Smooth muscle cell (in vitro differentiated cells): ENCODE measurements at regions not wholly inside any gene's neighbourhood (a gene's known extent, or its start where the extent isn't known, plus 50 kb on each side); places are given as distances from the start of the nearest gene placed in this dataset.

Experiments used
- DNase-seq: peaks from one replicate; lab custom pipeline; 2025; ENCODE audit not compliant: unreplicated experiment; lab: John Stamatoyannopoulos, UW
- H2AFZ ChIP-seq: fragments of 200-600 bp; sonication (generic); 2 replicates; pipeline ENCODE4 v1.6.0; 2016; ENCODE audit warnings: antibody characterized with exemption, low read depth, mild to moderate bottlenecking
- H3F3A ChIP-seq: fragments of 200-600 bp; sonication (generic); 2 replicates; pipeline ENCODE4 v1.6.0; 2017; ENCODE audit warnings: antibody characterized with exemption, low read depth
- H3K27ac ChIP-seq: fragments of 200-600 bp; sonication (generic); 2 replicates; pipeline ENCODE4 v1.5.1; 2016; ENCODE audit warnings: low read depth, mild to moderate bottlenecking
- H3K27me3 ChIP-seq: fragments of 200-600 bp; sonication (generic); 2 replicates; pipeline ENCODE4 v1.6.1; 2016; ENCODE audit warnings: low read depth, mild to moderate bottlenecking
- H3K36me3 ChIP-seq: fragments of 200-600 bp; sonication (generic); 2 replicates; pipeline ENCODE4 v1.5.1; 2016; ENCODE audit warnings: low read depth
- H3K4me1 ChIP-seq: fragments of 200-600 bp; sonication (generic); 2 replicates; pipeline ENCODE4 v1.5.1; 2016; ENCODE audit warnings: low read depth
- H3K4me2 ChIP-seq: fragments of 200-600 bp; sonication (generic); 2 replicates; pipeline ENCODE4 v1.6.0; 2016; ENCODE audit warnings: mild to moderate bottlenecking
- H3K4me3 ChIP-seq: fragments of 200-600 bp; sonication (generic); 2 replicates; pipeline ENCODE4 v1.5.1; 2016; ENCODE audit warnings: mild to moderate bottlenecking
- H3K79me2 ChIP-seq: fragments of 200-600 bp; sonication (generic); 2 replicates; pipeline ENCODE4 v1.6.0; 2016; ENCODE audit warnings: low read depth, mild to moderate bottlenecking
- H3K9ac ChIP-seq: fragments of 200-600 bp; sonication (generic); 2 replicates; pipeline ENCODE4 v1.6.0; 2016; ENCODE audit warnings: low read depth
- H3K9me3 ChIP-seq: fragments of 200-600 bp; sonication (generic); replicated peaks from 2 replicates; pipeline ENCODE4 v1.5.1; 2016; ENCODE audit warnings: low read depth
- H4K20me1 ChIP-seq: fragments of 200-600 bp; sonication (generic); 2 replicates; pipeline ENCODE4 v1.6.0; 2016; ENCODE audit warnings: low read depth
- CTCF ChIP-seq: fragments of 200-600 bp; sonication (generic); IDR thresholded peaks from 2 replicates; pipeline ENCODE4 v1.5.1; 2017; ENCODE audit warnings: borderline replicate concordance, mild to moderate bottlenecking, antibody characterized with exemption; ENCODE audit not compliant: insufficient read depth, poor library complexity, severe bottlenecking
- WGBS: methylation state at CpG from one replicate; pipeline ENCODE4 v1.1.7; 2016; ENCODE audit warnings: low lambda C conversion rate; 5-methylcytosine and 5-hydroxymethylcytosine counted together

DNA sequence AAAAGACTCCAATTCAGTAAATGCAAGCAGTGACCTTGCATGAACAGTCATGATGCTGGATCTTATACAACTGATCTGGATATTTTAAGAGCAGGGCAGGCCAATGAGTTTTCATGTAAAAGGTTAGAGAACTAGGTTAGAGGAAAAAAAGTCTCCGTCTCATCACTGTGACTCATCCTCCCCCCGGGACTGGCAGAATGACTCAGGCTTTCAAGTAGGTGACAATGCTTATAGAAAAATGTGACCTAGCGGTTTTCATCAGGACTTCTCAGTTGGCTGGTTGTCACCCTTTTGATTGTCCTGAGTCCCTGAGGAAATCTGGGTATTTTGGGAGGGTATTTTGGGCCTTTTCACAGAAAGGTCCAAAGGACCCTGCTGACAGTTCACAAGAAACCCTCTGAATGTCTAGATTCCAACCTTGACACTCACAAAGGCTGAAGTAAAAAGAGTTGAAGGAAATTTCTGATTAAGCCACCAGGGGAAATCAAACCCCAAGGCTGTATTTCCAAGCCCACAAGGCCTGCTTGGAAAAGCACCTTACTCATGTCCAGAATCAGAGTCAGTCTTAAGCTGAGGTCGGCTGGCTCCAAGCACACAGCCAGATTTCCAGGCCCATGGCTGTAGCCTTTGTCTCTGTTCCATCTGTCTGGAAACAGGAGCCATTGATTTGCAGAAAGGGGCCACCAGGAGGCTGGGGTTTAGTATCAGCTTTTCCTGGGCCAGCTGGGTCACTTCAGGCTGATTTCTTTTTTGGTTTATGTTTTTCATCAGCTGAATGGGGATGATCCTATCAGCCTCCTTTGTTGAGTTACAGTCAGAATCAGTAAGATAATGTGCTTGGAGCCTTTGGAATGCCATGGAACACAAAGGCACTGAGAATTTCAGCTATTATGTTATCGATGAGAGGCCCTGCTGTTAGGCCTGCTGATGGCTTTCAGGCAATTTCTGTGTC is 226.4 kb upstream of the HABP2 start:
- Histone ChIP-seq H3K9me3 (no peaks in the 10 kb centered on the region), H2AFZ (no peak overlapping the region), H4K20me1 (no peaks in the 10 kb centered on the region), H3K4me3 (no peak overlapping the region), H3K9ac (peak overlapping the region; percentile 11), H3K36me3 (no peaks in the 10 kb centered on the region), H3F3A (peaks cover 19% of the 10 kb centered on the region), H3K79me2 (no peaks in the 10 kb centered on the region), H3K27me3 (no peaks in the 10 kb centered on the region), H3K4me1 (peaks cover 22% of the 10 kb centered on the region), H3K4me2 (peak overlapping the region; percentile 35), H3K27ac (peak overlapping the region; percentile 71)
- TF ChIP-seq CTCF = no peak
- DNase-seq = no peak
- WGBS = 17% methylated on average over 5 of the region's 5 CpGs

- H3K4me3 ChIP-seq = no peak overlapping the region
- peaks cover 22% of the 10 kb centered on the region for H3K4me1 ChIP-seq
- H3K9me3 ChIP-seq = no peaks in the 10 kb centered on the region
- peak overlapping the region; percentile 29 for H3K27ac ChIP-seq
- 19% methylated on average over 2 of the region's 2 CpGs for WGBS
- no peak overlapping the region for H3K9ac ChIP-seq
- no peaks in the 10 kb centered on the region for H3K36me3 ChIP-seq
- H4K20me1 ChIP-seq = no peaks in the 10 kb centered on the region
- DNase-seq = no peak
- no peak for TF ChIP-seq CTCF
- no peak overlapping the region for H2AFZ ChIP-seq
- H3F3A ChIP-seq = peaks cover 19% of the 10 kb centered on the region
- H3K27me3 ChIP-seq = no peaks in the 10 kb centered on the region
- H3K79me2 ChIP-seq = no peaks in the 10 kb centered on the region
- peak overlapping the region; percentile 26 for H3K4me2 ChIP-seq
Measured at GRCh38 chr10:113329121-113329596, 223.7 kb upstream of the HABP2 start.

DNA sequence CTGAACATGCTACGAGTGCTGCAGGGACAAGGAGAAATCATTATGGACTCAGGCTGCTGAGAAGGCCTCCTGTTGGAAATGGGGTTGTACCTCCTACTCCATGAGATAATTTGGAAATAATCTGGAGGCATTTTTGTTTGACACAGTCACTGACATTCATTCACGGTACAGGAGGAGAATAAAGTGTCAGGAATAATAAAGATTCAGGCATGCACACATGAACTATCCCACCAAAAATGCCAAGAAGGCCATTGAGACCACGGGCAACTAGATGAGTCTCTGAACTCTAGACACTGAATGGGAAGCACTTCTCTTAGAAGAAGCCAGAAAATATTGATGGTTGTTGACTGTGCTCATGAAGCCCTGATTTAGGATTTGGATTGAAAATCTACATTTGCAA is 220.9 kb upstream of the HABP2 start:
- 76% methylated on average over 3 of the region's 3 CpGs for WGBS

More for the DNA sequence above, 220.9 kb upstream of the HABP2 start:
- Histone ChIP-seq H3K4me1 (peaks cover 7% of the 10 kb centered on the region), H3K27me3 (no peaks in the 10 kb centered on the region), H3K79me2 (no peaks in the 10 kb centered on the region), H3K9me3 (no peaks in the 10 kb centered on the region), H3K27ac (no peak overlapping the region), H2AFZ (no peak overlapping the region), H3K4me3 (no peak overlapping the region), H4K20me1 (no peaks in the 10 kb centered on the region), H3K9ac (no peak overlapping the region), H3K4me2 (no peak overlapping the region), H3F3A (peaks cover 6% of the 10 kb centered on the region), H3K36me3 (no peaks in the 10 kb centered on the region)
- no peak for DNase-seq
- TF ChIP-seq CTCF = no peak
